ENCODE measurements at regions not wholly inside any gene's neighbourhood (a gene's known extent, or its start where the extent isn't known, plus 50 kb on each side); places are given as distances from the start of the nearest gene placed in this dataset.

DNA sequence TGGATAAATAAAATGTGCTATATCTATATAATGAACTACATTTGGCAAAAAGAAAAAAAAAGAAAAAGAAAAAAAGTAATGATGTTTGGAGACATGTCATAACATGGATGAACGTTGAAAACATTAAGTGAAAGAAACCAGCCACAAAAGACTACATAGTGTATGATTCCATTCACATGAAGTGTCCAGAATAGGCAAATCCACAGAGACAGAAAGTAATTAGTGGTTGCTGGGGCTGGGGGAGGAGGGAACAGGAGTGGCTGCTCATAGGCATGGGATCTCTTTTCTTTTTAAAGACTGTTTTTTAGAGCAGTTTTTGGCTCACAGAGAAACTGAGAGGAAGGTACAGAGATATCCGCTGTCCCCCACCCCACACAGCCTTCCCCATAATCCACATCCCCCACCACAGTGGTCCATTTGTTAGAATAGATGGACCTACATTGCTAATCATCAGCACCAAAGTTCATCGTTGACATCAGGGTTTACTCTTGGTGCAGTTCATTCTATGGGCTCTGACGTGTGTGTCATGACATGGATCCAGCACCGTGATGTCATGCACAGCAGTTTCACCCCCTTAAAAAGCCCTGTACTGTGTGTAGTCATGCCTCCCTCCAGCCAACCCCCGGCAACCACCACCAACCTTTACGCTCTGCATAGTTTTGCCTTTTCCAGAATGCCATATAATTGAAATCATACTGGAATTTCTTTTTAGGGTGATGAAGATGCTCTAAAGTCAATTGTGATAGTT is 240.9 kb upstream of the RREB1 start:
- peaks cover 9% of the 10 kb centered on the region for H3K9me3 Mint-ChIP-seq (ENCODE audit: low read depth)
- H3K36me3 Mint-ChIP-seq (ENCODE audit: low read depth), result no peaks in the 10 kb centered on the region

DNA sequence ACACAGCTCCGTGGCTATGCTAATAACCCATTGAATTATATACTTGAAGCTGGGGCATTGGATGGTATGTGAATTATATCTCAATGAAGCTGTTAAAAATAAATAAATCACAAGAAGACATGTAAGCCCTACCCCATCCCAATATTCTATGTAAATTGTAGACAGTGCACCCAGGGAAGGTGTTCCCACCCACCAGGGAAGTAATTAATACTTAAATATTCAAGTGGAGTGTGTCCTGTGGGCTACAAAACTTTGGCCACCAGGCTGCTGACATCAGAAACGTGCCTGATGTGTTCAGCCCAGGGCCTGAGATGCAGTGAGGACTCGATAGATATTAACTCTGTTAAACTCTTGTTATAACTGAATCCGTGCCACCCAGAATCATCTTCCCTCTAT is 240.4 kb upstream of the RREB1 start:
- Mint-ChIP-seq H3K27ac (ENCODE audit: unreplicated experiment) (no peak overlapping the region), H3K27me3 (ENCODE audit: low read depth) (peaks cover 1% of the 10 kb centered on the region), H3K9me3 (ENCODE audit: low read depth) (peaks cover 9% of the 10 kb centered on the region), H3K4me3 (ENCODE audit: unreplicated experiment) (no peak overlapping the region), H3K36me3 (ENCODE audit: low read depth) (no peaks in the 10 kb centered on the region), H3K4me1 (ENCODE audit: low read depth) (no peaks in the 10 kb centered on the region)
- TF ChIP-seq, protein P1, sequence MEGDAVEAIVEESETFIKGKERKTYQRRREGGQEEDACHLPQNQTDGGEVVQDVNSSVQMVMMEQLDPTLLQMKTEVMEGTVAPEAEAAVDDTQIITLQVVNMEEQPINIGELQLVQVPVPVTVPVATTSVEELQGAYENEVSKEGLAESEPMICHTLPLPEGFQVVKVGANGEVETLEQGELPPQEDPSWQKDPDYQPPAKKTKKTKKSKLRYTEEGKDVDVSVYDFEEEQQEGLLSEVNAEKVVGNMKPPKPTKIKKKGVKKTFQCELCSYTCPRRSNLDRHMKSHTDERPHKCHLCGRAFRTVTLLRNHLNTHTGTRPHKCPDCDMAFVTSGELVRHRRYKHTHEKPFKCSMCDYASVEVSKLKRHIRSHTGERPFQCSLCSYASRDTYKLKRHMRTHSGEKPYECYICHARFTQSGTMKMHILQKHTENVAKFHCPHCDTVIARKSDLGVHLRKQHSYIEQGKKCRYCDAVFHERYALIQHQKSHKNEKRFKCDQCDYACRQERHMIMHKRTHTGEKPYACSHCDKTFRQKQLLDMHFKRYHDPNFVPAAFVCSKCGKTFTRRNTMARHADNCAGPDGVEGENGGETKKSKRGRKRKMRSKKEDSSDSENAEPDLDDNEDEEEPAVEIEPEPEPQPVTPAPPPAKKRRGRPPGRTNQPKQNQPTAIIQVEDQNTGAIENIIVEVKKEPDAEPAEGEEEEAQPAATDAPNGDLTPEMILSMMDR (IDR thresholded peaks at IDR 0.05), result no peak
- DNase-seq (ENCODE audit: low spot score), result no peak

More for the DNA sequence above, 240.9 kb upstream of the RREB1 start:
- Mint-ChIP-seq H3K27me3 (ENCODE audit: low read depth) (peaks cover 1% of the 10 kb centered on the region), H3K4me1 (ENCODE audit: low read depth) (no peaks in the 10 kb centered on the region), H3K27ac (ENCODE audit: unreplicated experiment) (no peak overlapping the region), H3K4me3 (ENCODE audit: unreplicated experiment) (no peak overlapping the region)
- no peak for DNase-seq (ENCODE audit: low spot score)
- TF ChIP-seq, protein P1 (IDR thresholded peaks at IDR 0.05), result no peak

DNA sequence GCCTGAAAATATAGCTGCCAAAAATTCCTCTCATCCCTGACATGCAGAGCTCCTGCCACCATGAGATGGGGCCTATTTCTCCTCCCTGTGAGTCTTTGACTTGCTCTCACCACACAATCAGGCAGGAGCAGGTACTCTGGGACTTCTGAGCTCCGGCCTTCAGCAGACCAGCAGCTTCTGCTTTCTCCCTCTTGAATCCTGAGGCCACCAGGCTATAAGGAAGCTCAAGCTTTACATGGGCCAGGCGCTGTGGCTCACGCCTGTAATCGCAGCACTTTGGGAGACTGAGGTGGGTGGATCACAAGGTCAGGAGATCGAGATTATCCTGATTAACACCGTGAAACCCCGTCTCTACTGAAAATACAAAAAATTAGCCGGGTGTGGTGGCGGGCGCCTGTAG is 238.7 kb upstream of the RREB1 start:
- H3K9me3 Mint-ChIP-seq (ENCODE audit: low read depth), result peaks cover 7% of the 10 kb centered on the region
- H3K27ac Mint-ChIP-seq (ENCODE audit: unreplicated experiment), result no peak overlapping the region
- DNase-seq (ENCODE audit: low spot score), result no peak
- TF ChIP-seq, protein P1 (IDR thresholded peaks at IDR 0.05), result no peak
- no peaks in the 10 kb centered on the region for H3K27me3 Mint-ChIP-seq (ENCODE audit: low read depth)
- H3K4me1 Mint-ChIP-seq (ENCODE audit: low read depth), result no peaks in the 10 kb centered on the region
- no peak overlapping the region for H3K4me3 Mint-ChIP-seq (ENCODE audit: unreplicated experiment)
- H3K36me3 Mint-ChIP-seq (ENCODE audit: low read depth), result no peaks in the 10 kb centered on the region

DNA sequence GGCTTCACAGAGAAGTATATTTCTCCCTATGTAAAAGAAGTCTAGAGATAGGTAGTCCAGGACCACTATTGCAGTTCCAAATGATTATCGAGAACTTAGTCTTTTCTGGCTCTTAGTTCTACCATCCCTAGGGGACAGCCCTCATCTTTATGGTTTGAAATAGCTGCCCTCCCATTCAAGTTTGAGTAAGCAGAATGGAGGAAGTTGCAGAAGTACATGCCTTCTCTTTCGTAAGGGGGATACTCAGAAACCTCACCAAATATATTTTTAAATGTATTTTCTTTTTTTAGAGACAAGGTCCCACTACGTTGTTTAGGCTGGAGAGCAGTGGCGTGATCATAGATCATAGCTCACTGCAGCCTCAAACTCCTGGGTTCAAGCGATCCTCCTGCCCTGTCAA is 236.8 kb upstream of the RREB1 start:
- no peak for DNase-seq (ENCODE audit: low spot score)
- Mint-ChIP-seq H3K4me3 (ENCODE audit: unreplicated experiment) (no peak overlapping the region), H3K27ac (ENCODE audit: unreplicated experiment) (no peak overlapping the region), H3K27me3 (ENCODE audit: low read depth) (no peaks in the 10 kb centered on the region), H3K4me1 (ENCODE audit: low read depth) (peaks cover 4% of the 10 kb centered on the region), H3K36me3 (ENCODE audit: low read depth) (no peaks in the 10 kb centered on the region), H3K9me3 (ENCODE audit: low read depth) (peaks cover 6% of the 10 kb centered on the region)
- TF ChIP-seq, protein P1 (IDR thresholded peaks at IDR 0.05), result no peak

GRCh38 chr6:6872459-6873344 is 235.1 kb upstream of the RREB1 start:
- Mint-ChIP-seq H3K27ac (ENCODE audit: unreplicated experiment) (no peak overlapping the region), H3K36me3 (ENCODE audit: low read depth) (no peaks in the 10 kb centered on the region), H3K4me3 (ENCODE audit: unreplicated experiment) (no peak overlapping the region)

More at GRCh38 chr6:6872459-6873344, 235.1 kb upstream of the RREB1 start:
- DNase-seq (ENCODE audit: low spot score), result no peak
- TF ChIP-seq, protein P1 (IDR thresholded peaks at IDR 0.05), result no peak
- H3K9me3 Mint-ChIP-seq (ENCODE audit: low read depth), result peaks cover 6% of the 10 kb centered on the region
- peaks cover 5% of the 10 kb centered on the region for H3K4me1 Mint-ChIP-seq (ENCODE audit: low read depth)
- no peaks in the 10 kb centered on the region for H3K27me3 Mint-ChIP-seq (ENCODE audit: low read depth)
